GM21528 (cell line): ENCODE measurements at regions not wholly inside any gene's neighbourhood (a gene's known extent, or its start where the extent isn't known, plus 50 kb on each side); places are given as distances from the start of the nearest gene placed in this dataset.
A peak's percentile ranks its signal among the peaks of the same experiment; 100 is the strongest.

ENCODE experiments used
- ATAC-seq: cut with Tn5 transposase; IDR thresholded peaks from one replicate; pipeline ENCODE4 v1.9.1; 2021; ENCODE audit warnings: mild to moderate bottlenecking, moderate library complexity; ENCODE audit not compliant: unreplicated experiment, low FRiP score

- ATAC-seq = no peak
These were observed 232.3 kb downstream of the QKI start for GRCh38 chr6:163646866-163647265.

GRCh38 chr6:163646133-163646532, 231.6 kb downstream of the QKI start:
- ATAC-seq = no peak

GRCh38 chr6:163645560-163645959, 231.0 kb downstream of the QKI start:
- ATAC-seq = no peak

- no peak for ATAC-seq
These were observed 229.3 kb downstream of the QKI start for GRCh38 chr6:163643866-163644265.

GRCh38 chr6:163641706-163642105, 227.2 kb downstream of the QKI start:
- no peak for ATAC-seq

- ATAC-seq = no peak
These were observed 226.1 kb downstream of the QKI start for GRCh38 chr6:163640641-163641040.

GRCh38 chr6:163637524-163637923, 223.0 kb downstream of the QKI start:
- peak; percentile 94 for ATAC-seq

- no peak for ATAC-seq
These were observed 221.3 kb downstream of the QKI start for GRCh38 chr6:163635731-163636364.

GRCh38 chr6:163635315-163635714, 220.8 kb downstream of the QKI start:
- no peak for ATAC-seq

GRCh38 chr6:163634211-163635171, 220.0 kb downstream of the QKI start:
- ATAC-seq = no peak

- no peak for ATAC-seq
These were observed 216.5 kb downstream of the QKI start for GRCh38 chr6:163630991-163631390.

- ATAC-seq = no peak
These were observed 216.1 kb downstream of the QKI start for GRCh38 chr6:163630572-163630971.

GRCh38 chr6:163630096-163630495, 215.6 kb downstream of the QKI start:
- no peak for ATAC-seq
